HCT116 (cell line): ENCODE measurements at regions not wholly inside any gene's neighbourhood (a gene's known extent, or its start where the extent isn't known, plus 50 kb on each side); places are given as distances from the start of the nearest gene placed in this dataset.
"Not testable (repeated sequence)": the region's sequence is repeated elsewhere in the genome, so short reads cannot be mapped to it uniquely, and the experiment has no call there.

ENCODE experiments used
- ATAC-seq: fragments of 200-7000 bp; cut with Tn5 transposase; 2 replicates; pipeline ENCODE4 v1.9.1; 2020; ENCODE audit warnings: mild to moderate bottlenecking, moderate library complexity
- BruUV-seq: library from RNA; stranded (reverse); fragments of 400-500 nt; replicated peaks from 2 replicates; lab custom pipeline; 2021; lab: Mats Ljungman, UMichigan
- CTCF ChIA-PET: fragments of 300-600 bp; sonication (Branson Sonifier 250); formaldehyde crosslinking; loops from one replicate; lab custom pipeline; 2021; ENCODE audit warnings: antibody characterized with exemption; lab: Charles Lee
- POLR2A ChIA-PET: fragments of 300-600, 350-600 bp; sonication (Branson Sonifier 250); formaldehyde crosslinking; loops from one replicate; lab custom pipeline; 2021; ENCODE audit warnings: antibody characterized with exemption; lab: Charles Lee
- RAD21 ChIA-PET, 2 experiments: fragments of 300-600 bp; sonication (Branson Sonifier 250); formaldehyde crosslinking; loops; one replicate each; lab custom pipeline; 2023; ENCODE audit warnings: low total read pairs in 2 of 2; ENCODE audit not compliant: uncharacterized antibody in 2 of 2, unreplicated experiment in 2 of 2, low non-redundant PET in 1 of 2; lab: Charles Lee
- DNase-seq: peaks from one replicate; pipeline ENCODE4 v3.0.0-alpha.2; 2010; ENCODE audit warnings: low read depth, low spot score
- H2AFZ ChIP-seq: fragments of 200-600 bp; shearing (Covaris generic), sonication (generic); 2 replicates; pipeline ENCODE4 v1.6.1; 2017; ENCODE audit warnings: low read depth, mixed run types, mixed read lengths, antibody characterized with exemption, low read length; ENCODE audit not compliant: poor library complexity, severe bottlenecking
- H3K27ac ChIP-seq: 2 replicates; pipeline ENCODE4 v1.5.1; 2012; ENCODE audit warnings: low read depth, low read length
- H3K27me3 ChIP-seq: fragments of 200-600 bp; sonication (generic); 2 replicates; pipeline ENCODE4 v1.6.1; 2016; ENCODE audit warnings: mixed run types, low read length, mixed read lengths; ENCODE audit not compliant: insufficient read depth
- H3K36me3 ChIP-seq, 2 experiments: fragments of 200-500 bp in 1 of 2; fragments of 200-600 bp in 1 of 2; sonication (Bioruptor generic) in 1 of 2; sonication (generic) in 1 of 2; 2 replicates each; pipeline versions ENCODE4 v1.5.1 to v1.6.1; 2014 to 2016; ENCODE audit warnings: low read length in 2 of 2, inconsistent platforms in 1 of 2, mixed read lengths in 1 of 2, mixed run types in 1 of 2; ENCODE audit not compliant: insufficient read depth in 2 of 2, control insufficient read depth in 1 of 2
- H3K4me1 ChIP-seq, 2 experiments: fragments of 200-600 bp in 1 of 2; sonication (generic) in 1 of 2; 2 replicates each; pipeline versions ENCODE4 v1.5.1 to v1.6.1; 2012 to 2017; ENCODE audit warnings: low read length in 2 of 2, inconsistent platforms in 1 of 2, mild to moderate bottlenecking in 1 of 2, mixed read lengths in 1 of 2, mixed run types in 1 of 2, moderate library complexity in 1 of 2; ENCODE audit not compliant: insufficient read depth in 2 of 2, control insufficient read depth in 1 of 2
- H3K4me2 ChIP-seq: fragments of 200-600 bp; sonication (generic); 2 replicates; pipeline ENCODE4 v1.6.1; 2017; ENCODE audit warnings: mixed run types, low read length, mixed read lengths
- H3K4me3 ChIP-seq, 2 experiments: fragments of 200-600 bp in 1 of 2; sonication (generic) in 1 of 2; replicated peaks in 1 of 2; 2 replicates each; pipeline ENCODE4 v1.5.1; 2011 to 2016; ENCODE audit warnings: low read length in 2 of 2, control low read depth in 1 of 2, low read depth in 1 of 2, mild to moderate bottlenecking in 1 of 2, mixed read lengths in 1 of 2, mixed run types in 1 of 2
- H3K79me2 ChIP-seq: fragments of 200-600 bp; sonication (generic); 2 replicates; pipeline ENCODE4 v1.6.1; 2017; ENCODE audit warnings: mild to moderate bottlenecking, mixed run types, low read length, moderate library complexity, mixed read lengths; ENCODE audit not compliant: insufficient read depth
- H3K9ac ChIP-seq: fragments of 200-600 bp; sonication (generic); 2 replicates; pipeline ENCODE4 v1.6.1; 2016; ENCODE audit warnings: low read length, mixed read lengths
- H3K9me2 ChIP-seq: fragments of 200-600 bp; sonication (generic), shearing (Covaris generic); 2 replicates; pipeline ENCODE4 v1.6.1; 2017; ENCODE audit warnings: mixed run types, mild to moderate bottlenecking, moderate library complexity; ENCODE audit not compliant: insufficient read depth
- H3K9me3 ChIP-seq, 2 experiments: fragments of 200-500 bp in 1 of 2; fragments of 200-600 bp in 1 of 2; sonication (Bioruptor generic) in 1 of 2; sonication (generic) in 1 of 2; 2 replicates each; pipeline ENCODE4 v1.6.1; 2014 to 2017; ENCODE audit warnings: low read length in 2 of 2, mixed read lengths in 2 of 2, inconsistent platforms in 1 of 2, low read depth in 1 of 2, mild to moderate bottlenecking in 1 of 2, mixed run types in 1 of 2, moderate library complexity in 1 of 2; ENCODE audit not compliant: control insufficient read depth in 1 of 2, insufficient read depth in 1 of 2
- H4K20me1 ChIP-seq: fragments of 200-600 bp; sonication (generic), shearing (Covaris generic); 2 replicates; pipeline ENCODE4 v1.6.1; 2017; ENCODE audit warnings: mixed run types, mild to moderate bottlenecking, moderate library complexity; ENCODE audit not compliant: insufficient read depth
- ATF3 ChIP-seq: IDR thresholded peaks from 2 replicates; pipeline ENCODE4 v1.6.1; 2012
- CEBPB ChIP-seq: IDR thresholded peaks from 2 replicates; pipeline ENCODE4 v1.6.1; 2012; ENCODE audit warnings: low read depth
- EGR1 ChIP-seq: IDR thresholded peaks from 2 replicates; pipeline ENCODE4 v1.6.1; 2012; ENCODE audit warnings: low read depth
- ELF1 ChIP-seq: IDR thresholded peaks from 2 replicates; pipeline ENCODE4 v1.6.1; 2012; ENCODE audit warnings: low read depth, borderline replicate concordance
- EZH2 ChIP-seq: fragments of 200-600 bp; sonication (generic); IDR thresholded peaks from 2 replicates; pipeline ENCODE4 v1.6.1; 2017; ENCODE audit warnings: antibody characterized with exemption, mixed run types
- EZH2phosphoT487 ChIP-seq: fragments of 200-600 bp; IDR thresholded peaks from 2 replicates; pipeline ENCODE4 v1.6.1; 2018; ENCODE audit warnings: antibody characterized with exemption, borderline replicate concordance
- FOSL1 ChIP-seq: IDR thresholded peaks from 2 replicates; pipeline ENCODE4 v1.6.1; 2012; ENCODE audit warnings: low read depth
- JUND ChIP-seq: IDR thresholded peaks from 2 replicates; pipeline ENCODE4 v1.6.1; 2012
- REST ChIP-seq: IDR thresholded peaks from 2 replicates; pipeline ENCODE4 v1.6.1; 2012; ENCODE audit warnings: low read depth
- SIN3A ChIP-seq: IDR thresholded peaks from 2 replicates; pipeline ENCODE4 v1.6.1; 2012; ENCODE audit warnings: low read depth
- TCF7L2 ChIP-seq: IDR thresholded peaks from 2 replicates; pipeline ENCODE4 v1.7.0; 2011; ENCODE audit warnings: borderline replicate concordance, inconsistent platforms; ENCODE audit not compliant: insufficient read depth, insufficient read length; ENCODE audit errors: extremely low read depth
- YY1 ChIP-seq: IDR thresholded peaks from 2 replicates; pipeline ENCODE4 v1.6.1; 2011; ENCODE audit warnings: low read length, low read depth, moderate library complexity, mild to moderate bottlenecking; ENCODE audit not compliant: insufficient replicate concordance; ENCODE audit errors: extremely low read depth
- ZFX ChIP-seq: fragments of 450-650 bp; IDR thresholded peaks from 2 replicates; pipeline ENCODE4 v1.6.1; 2017
- intact Hi-C: fragments of 100-400 bp; cut with micrococcal nuclease; formaldehyde crosslinking; loops from 2 replicates; pipeline ENCODE4 v1.10.0; 2022
- TF ChIP-seq, protein P1 (sequence below), 3 experiments: fragments of 200-600 bp in 1 of 3; sonication (generic) in 1 of 3; IDR thresholded peaks in 2 of 3; conservative IDR thresholded peaks in 1 of 3; 2 replicates each; pipeline ENCODE4 v1.5.1; 2012 to 2017; ENCODE audit warnings: low read depth in 2 of 3, low read length in 2 of 3, antibody characterized with exemption in 1 of 3, borderline replicate concordance in 1 of 3, control low read depth in 1 of 3, mild to moderate bottlenecking in 1 of 3, mixed read lengths in 1 of 3, mixed run types in 1 of 3, moderate library complexity in 1 of 3; ENCODE audit not compliant: insufficient read depth in 1 of 3

DNA sequence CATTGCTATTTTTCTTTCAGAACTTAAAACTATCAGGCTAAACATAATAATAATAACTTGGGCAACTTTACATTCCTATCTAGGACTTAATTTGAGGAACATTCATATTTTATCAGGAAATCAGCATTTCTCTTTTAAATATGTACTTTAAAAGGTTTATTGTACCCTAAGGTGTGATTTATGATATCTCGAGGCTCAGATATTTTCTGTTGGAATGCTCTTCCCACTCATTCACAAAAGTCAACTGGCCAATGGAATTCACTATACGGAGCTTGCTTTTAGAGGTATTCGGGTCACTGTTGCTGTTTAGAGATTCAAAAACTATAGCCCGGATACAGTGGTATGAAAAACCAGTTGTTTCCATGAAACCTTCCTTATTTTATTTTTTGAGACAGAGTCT lies 328.3 kb downstream of the GBA3 start:
- intact Hi-C loops, result no loop called here
- H3K9me2 ChIP-seq, result no peaks in the 10 kb centered on the region
- ATAC-seq (no peak), DNase-seq (no peak)
- peaks cover 0 to 29% of the 10 kb centered on the region in 2 experiments; a peak in 3 of 4 replicates for H3K9me3 ChIP-seq
- BruUV-seq, result no TSS peak
- no peaks in the 10 kb centered on the region for H3K36me3 ChIP-seq
- ChIA-PET CTCF (no interaction called here), RAD21 (no interaction called here), POLR2A (no interaction called here)
- no peak overlapping the region for H3K4me2 ChIP-seq
- no peak overlapping the region for H3K9ac ChIP-seq
- no peak for TF ChIP-seq JUND
- TF ChIP-seq YY1, result no peak
- no peak for TF ChIP-seq FOSL1
- no peak for TF ChIP-seq ATF3
- TF ChIP-seq SIN3A, result no peak
- TF ChIP-seq EZH2phosphoT487, result no peak
- no peak for TF ChIP-seq TCF7L2
- TF ChIP-seq EZH2, result no peak
- TF ChIP-seq ZFX, result no peak
- TF ChIP-seq, protein P1, sequence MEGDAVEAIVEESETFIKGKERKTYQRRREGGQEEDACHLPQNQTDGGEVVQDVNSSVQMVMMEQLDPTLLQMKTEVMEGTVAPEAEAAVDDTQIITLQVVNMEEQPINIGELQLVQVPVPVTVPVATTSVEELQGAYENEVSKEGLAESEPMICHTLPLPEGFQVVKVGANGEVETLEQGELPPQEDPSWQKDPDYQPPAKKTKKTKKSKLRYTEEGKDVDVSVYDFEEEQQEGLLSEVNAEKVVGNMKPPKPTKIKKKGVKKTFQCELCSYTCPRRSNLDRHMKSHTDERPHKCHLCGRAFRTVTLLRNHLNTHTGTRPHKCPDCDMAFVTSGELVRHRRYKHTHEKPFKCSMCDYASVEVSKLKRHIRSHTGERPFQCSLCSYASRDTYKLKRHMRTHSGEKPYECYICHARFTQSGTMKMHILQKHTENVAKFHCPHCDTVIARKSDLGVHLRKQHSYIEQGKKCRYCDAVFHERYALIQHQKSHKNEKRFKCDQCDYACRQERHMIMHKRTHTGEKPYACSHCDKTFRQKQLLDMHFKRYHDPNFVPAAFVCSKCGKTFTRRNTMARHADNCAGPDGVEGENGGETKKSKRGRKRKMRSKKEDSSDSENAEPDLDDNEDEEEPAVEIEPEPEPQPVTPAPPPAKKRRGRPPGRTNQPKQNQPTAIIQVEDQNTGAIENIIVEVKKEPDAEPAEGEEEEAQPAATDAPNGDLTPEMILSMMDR (IDR thresholded peaks at IDR 0.05 in 2 of 3, conservative IDR thresholded peaks at IDR 0.05 in 1 of 3; ENCODE audit: borderline replicate concordance in 1 of 3, insufficient read depth in 1 of 3, low read depth in 2 of 3, low read length in 2 of 3), result no peak
- TF ChIP-seq EGR1, result no peak
- TF ChIP-seq REST, result no peak
- no peak for TF ChIP-seq CEBPB
- no peak for TF ChIP-seq ELF1
- H3K27me3 ChIP-seq, result no peaks in the 10 kb centered on the region
- H3K4me1 ChIP-seq, result no peaks in the 10 kb centered on the region
- no peak overlapping the region for H3K27ac ChIP-seq
- H3K4me3 ChIP-seq, result no peak overlapping the region
- no peaks in the 10 kb centered on the region for H4K20me1 ChIP-seq
- no peak overlapping the region for H2AFZ ChIP-seq
- H3K79me2 ChIP-seq, result no peaks in the 10 kb centered on the region

- H3K4me2 ChIP-seq, H3K27me3 ChIP-seq, H4K20me1 ChIP-seq, H3K4me1 ChIP-seq, H2AFZ ChIP-seq, H3K9ac ChIP-seq, CTCF ChIA-PET, H3K36me3 ChIP-seq, POLR2A ChIA-PET, BruUV-seq, H3K4me3 ChIP-seq, H3K79me2 ChIP-seq, H3K9me2 ChIP-seq, ATAC-seq, H3K27ac ChIP-seq, DNase-seq, RAD21 ChIA-PET, intact Hi-C loops: not testable (repeated sequence)
- H3K9me3 ChIP-seq, result peaks cover 0 to 30% of the 10 kb centered on the region in 2 experiments; a peak in 3 of 4 replicates
Observed at GRCh38 chr4:23020399-23020798, 327.7 kb downstream of the GBA3 start.
